AG04450 (cell line): ENCODE measurements at regions not wholly inside any gene's neighbourhood (a gene's known extent, or its start where the extent isn't known, plus 50 kb on each side); places are given as distances from the start of the nearest gene placed in this dataset.

ENCODE experiments used
- CTCF ChIA-PET: fragments of 300-600, 350-600 bp; formaldehyde crosslinking; extraction: SDS; loops from one replicate; lab custom pipeline; 2022; ENCODE audit warnings: antibody characterized with exemption, inconsistent platforms; lab: Charles Lee
- POLR2A ChIA-PET: fragments of 350-600 bp; formaldehyde crosslinking; extraction: SDS; loops from one replicate; lab custom pipeline; 2021; ENCODE audit warnings: antibody characterized with exemption, inconsistent platforms; lab: Yijun Ruan, JAX
- DNase-seq: peaks from one replicate; pipeline ENCODE4 v3.0.0-alpha.2; 2011; ENCODE audit warnings: low read depth, low spot score
- H3K27ac ChIP-seq: one replicate; pipeline ENCODE4 v1.5.1; 2012; ENCODE audit warnings: low read depth, low read length, control low read depth
- H3K27me3 ChIP-seq: one replicate; pipeline ENCODE4 v1.6.0; 2012; ENCODE audit warnings: low read length; ENCODE audit not compliant: control insufficient read depth, insufficient read depth
- H3K4me3 ChIP-seq: 2 replicates; pipeline ENCODE4 v1.5.1; 2011; ENCODE audit warnings: mild to moderate bottlenecking, low read depth, low read length, control low read depth
- H3K9me3 ChIP-seq: 2 replicates; pipeline ENCODE4 v1.5.1; 2012; ENCODE audit warnings: low read length; ENCODE audit not compliant: control insufficient read depth, insufficient read depth
- CTCF ChIP-seq: IDR thresholded peaks from 2 replicates; pipeline ENCODE4 v1.5.1; 2011; ENCODE audit warnings: low read depth, low read length, control low read depth, inconsistent platforms

DNA sequence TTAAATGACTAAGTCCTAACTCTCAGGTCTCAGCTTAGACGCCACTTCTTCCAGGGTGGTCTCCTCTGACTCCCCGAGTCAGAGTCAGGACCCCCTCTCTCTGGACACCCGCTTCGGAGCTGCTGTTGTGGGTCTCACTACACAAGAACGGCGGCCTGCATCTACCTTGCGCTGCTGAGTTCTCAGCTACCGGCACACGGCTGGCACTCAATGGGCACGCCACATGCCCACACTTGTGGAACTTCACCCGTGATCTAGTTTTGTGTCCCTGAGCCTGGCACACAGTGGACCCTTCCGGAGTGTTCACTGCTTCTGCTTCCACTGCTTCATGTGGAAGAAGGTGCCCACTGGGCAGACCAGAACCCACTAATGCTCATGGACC, 58.3 kb upstream of the ID2 start:
- CTCF ChIA-PET = no interaction called here
- POLR2A ChIA-PET = interaction anchor here (0.6 kb wide), 1 partner anchor 75 kb away, joined by 3 read pairs; no protein-coding TSS in a partner anchor
- no peak for DNase-seq
- no peaks in the 10 kb centered on the region for H3K27me3 ChIP-seq
- H3K9me3 ChIP-seq = no peaks in the 10 kb centered on the region; the same call in 1 of the 2 replicates
- no peak overlapping the region for H3K4me3 ChIP-seq
- no peak overlapping the region for H3K27ac ChIP-seq
- TF ChIP-seq CTCF = no peak

- Histone ChIP-seq H3K9me3 (no peaks in the 10 kb centered on the region; the same call in 1 of the 2 replicates), H3K27ac (no peak overlapping the region), H3K4me3 (no peak overlapping the region), H3K27me3 (no peaks in the 10 kb centered on the region)
- POLR2A ChIA-PET = interaction anchor here (0.6 to 0.9 kb wide), 2 partner anchors 58 to 75 kb away, joined by 3 read pairs; partner anchors contain the start of gene ID2
- CTCF ChIA-PET = no interaction called here
- DNase-seq = no peak
- no peak for TF ChIP-seq CTCF
Observed at GRCh38 chr2:8623958-8624591, 57.8 kb upstream of the ID2 start.

GRCh38 chr2:8624855-8625398, 56.9 kb upstream of the ID2 start:
- no peak for DNase-seq
- ChIA-PET CTCF (no interaction called here), POLR2A (interaction anchor here (0.9 kb wide), 1 partner anchor 57 kb away, joined by 3 read pairs; the partner anchor contains the start of gene ID2)
- TF ChIP-seq CTCF = no peak
- no peaks in the 10 kb centered on the region; the same call in 1 of the 2 replicates for H3K9me3 ChIP-seq
- H3K27me3 ChIP-seq = no peaks in the 10 kb centered on the region
- H3K27ac ChIP-seq = no peak overlapping the region
- no peak overlapping the region for H3K4me3 ChIP-seq

DNA sequence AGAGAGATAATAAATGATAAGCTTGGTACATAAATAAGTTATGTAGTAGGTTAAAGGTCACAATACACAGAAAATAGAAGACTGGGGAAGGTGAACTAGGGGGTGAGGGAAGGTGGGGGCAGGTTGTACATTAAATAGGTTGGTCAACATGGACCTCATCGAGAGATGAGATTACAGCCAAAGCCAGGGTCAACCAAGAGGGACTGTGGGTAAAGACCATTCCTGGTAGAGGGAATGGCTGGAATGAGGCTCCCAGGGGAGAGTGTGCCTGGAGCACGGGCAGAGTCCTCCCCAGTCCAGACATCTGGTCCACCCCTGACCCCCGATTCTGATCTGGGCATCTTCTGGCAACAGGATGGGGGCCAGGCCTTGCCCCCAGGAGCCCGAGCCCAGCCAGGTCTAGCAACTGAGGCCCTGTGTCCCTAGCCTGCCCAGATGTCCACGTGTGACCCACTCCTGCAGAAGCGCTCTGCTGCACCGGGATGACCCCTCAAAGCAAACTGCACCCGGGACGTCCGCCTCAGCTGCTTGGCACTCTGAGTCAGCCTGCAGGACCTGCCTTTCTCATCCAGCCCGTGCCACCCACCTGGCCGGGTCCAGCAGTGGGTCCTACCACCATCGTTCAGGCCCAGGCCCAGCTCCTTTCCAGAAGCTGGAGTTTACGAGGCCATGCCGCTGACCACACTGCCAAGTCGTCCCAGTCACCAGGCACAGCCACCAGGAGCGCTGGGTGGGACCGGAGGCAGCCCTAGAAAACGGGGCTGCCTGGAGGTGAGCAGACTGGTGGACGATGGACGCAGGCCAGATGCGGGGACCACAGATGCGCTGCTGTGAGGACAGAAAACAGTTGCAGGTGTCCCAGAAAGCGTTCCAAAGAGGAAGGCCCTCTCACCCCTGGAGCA, 56.2 kb upstream of the ID2 start:
- H3K4me3 ChIP-seq = no peak overlapping the region
- no peaks in the 10 kb centered on the region; the same call in 1 of the 2 replicates for H3K9me3 ChIP-seq
- ChIA-PET CTCF (no interaction called here), POLR2A (interaction anchor here (1.1 kb wide), 1 partner anchor 56 kb away, joined by 3 read pairs; the partner anchor contains the start of gene ID2)
- no peak overlapping the region for H3K27ac ChIP-seq
- no peaks in the 10 kb centered on the region for H3K27me3 ChIP-seq
- DNase-seq = no peak
- no peak for TF ChIP-seq CTCF
